GM18502 (cell line): ENCODE measurements at regions not wholly inside any gene's neighbourhood (a gene's known extent, or its start where the extent isn't known, plus 50 kb on each side); places are given as distances from the start of the nearest gene placed in this dataset.
"Not testable (repeated sequence)": the region's sequence is repeated elsewhere in the genome, so short reads cannot be mapped to it uniquely, and the experiment has no call there.

ENCODE experiments used
- ATAC-seq: cut with Tn5 transposase; IDR thresholded peaks from one replicate; pipeline ENCODE4 v1.9.1; 2021; ENCODE audit warnings: mild to moderate bottlenecking; ENCODE audit not compliant: unreplicated experiment, poor library complexity

DNA sequence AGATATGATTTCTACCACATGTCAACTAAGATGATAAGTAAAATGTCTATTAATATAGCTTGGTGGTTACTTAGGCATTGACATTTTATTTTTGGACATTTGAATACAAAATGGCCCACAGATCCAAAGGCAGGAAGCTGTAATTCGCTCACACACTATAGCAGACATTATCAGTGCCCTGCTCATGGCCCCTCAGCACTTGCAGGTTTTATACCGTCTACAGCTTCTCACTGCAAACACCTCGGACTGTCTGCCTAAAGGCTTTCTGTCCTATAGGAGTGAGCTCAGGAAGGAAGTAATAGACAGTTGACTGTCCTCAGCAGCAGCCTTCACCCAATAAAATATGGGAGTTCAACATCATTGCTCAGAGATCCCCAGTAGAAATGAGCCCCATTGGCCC, 140.8 kb upstream of the RASA1 start:
- ATAC-seq, result no peak

DNA sequence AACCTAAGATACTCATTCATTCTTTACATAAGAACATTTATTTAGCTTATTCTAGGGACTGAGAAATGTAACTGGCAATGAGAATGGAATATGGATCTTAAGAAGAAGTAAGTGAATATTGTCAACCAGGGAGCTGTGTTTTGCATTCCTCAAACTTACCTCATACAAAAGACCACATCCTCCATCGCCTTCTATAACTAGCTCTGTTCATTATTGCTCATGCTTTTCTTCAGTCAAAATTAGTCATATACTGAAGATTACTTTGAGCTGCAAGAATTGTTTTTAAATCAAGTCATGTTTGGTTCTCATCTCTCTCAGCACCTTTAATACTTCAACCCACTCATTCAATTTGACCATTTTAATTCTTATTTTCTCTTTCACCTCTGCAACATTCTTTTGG, 140.3 kb upstream of the RASA1 start:
- ATAC-seq, result no peak

DNA sequence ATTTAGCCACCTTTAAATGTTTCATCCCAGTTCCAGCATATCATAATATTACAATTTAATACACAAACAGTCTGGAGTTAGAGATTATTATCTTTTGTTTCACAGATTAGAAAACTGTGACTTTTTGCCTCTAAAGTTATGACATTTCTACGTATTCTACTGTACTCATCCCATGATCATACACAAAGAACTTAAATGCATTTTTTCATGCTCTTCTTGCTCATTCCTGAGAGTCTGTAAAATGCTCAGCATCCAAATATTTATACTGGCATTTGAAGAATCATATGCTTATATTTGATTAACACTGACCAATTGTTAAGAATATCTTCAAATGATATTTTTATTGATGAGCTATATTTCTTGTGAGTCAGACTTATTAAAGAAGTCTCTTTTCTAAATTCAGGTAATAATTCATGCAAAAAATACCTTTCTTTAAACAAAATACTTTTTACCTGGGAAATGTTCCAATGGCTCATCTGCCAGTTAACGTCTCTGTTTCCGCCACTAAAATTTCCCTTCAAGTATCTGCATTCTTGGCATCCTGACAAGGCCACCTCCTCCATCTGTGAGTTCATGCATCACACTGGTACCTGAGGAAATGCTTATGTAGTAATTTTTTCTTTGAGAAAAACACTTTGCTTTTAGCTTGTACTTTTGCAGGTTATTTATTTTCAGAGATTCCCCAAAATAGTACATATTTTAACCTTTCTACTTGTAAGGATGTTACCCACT, 139.6 kb upstream of the RASA1 start:
- ATAC-seq, result no peak

DNA sequence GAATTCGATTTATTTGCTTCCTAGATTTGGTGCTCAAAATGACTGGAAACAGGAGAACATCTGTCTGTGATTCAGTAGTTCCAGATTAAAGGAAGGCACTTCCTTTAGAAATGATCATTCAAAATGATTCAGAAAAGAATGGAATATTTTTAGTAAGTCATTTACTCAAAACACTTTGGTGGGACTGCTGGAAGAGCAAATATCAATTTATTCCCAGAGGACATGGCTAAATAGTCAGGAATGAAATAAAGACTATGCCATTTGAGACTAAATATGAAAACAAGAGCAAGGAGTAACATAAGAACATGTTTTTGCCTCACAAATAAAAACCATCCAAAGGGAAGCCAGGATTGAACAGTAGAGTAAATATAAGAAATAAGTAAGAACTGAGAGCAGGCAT, 138.6 kb upstream of the RASA1 start:
- ATAC-seq, result no peak

DNA sequence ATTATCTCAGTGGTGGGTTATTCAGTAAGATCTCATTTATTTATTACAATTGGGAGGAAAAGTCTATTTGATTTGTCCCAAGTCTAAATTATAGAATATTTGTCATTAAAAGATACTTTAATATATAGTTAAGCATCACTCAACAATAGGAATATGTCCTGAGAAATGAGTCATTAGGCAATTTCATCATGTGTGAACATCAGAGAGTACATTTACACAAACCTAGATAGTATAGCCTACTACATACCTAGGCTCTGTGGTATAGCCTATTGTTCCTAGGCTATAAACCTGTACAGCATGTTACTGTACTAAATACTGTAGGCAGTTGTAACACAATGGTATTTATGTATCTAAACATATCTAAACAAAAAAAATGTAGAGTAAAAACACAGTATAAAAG, 135.0 kb upstream of the RASA1 start:
- ATAC-seq, result no peak

DNA sequence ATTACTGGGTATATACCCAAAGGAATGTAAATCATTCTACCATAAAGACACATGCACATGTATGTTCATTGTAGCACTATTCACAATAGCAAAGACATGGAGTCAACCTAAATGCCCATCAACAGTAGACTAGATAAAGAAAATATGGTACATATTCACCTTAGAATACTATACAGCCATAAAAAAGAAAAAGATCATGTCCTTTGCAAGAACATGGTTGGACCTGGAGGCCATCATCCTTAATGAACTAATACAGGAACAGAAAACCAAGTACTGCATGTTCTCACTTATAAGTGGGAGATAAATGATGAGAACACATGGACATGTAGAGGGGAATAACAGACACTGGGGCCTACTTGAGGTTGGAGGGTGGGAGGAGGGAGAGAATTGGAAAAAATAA, 133.2 kb upstream of the RASA1 start:
- not testable (repeated sequence) for ATAC-seq

DNA sequence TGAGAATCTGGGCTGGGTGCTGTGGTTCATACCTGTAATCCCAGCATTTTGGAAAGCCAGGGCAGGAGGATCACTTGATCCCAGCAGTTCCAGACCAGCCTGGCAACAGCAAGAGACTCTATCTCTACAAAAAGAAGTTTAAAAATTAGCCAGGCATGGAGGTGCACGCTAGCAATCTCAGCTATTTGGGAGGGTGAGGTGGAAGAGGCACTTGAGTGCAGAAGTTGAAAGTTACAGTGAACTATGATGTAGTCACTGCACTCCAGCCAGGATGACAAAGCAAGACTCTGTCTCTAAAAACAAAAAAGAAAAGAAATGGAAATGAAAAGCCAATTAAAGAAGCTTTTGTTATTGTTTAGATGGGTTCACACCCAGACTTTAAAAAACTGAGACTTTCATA, 131.6 kb upstream of the RASA1 start:
- no peak for ATAC-seq

DNA sequence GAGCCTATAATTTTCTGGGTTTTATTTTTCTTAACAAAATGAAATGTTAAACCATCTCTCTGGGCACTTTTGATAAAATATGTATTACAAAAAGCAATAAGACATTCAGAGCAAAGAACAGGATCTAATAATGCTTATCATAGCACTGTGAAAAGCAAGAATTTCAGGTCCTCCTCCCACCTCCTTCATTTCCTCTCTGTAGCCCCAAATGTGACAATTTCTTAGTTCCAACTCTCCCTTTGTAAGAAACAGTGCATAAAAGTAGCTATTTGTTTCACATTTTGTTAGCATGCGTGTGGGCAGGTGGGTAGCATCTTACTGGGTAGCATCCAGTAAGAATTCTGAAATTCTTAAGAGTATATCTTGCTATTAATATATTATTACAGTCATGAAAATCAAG, 130.9 kb upstream of the RASA1 start:
- ATAC-seq, result no peak

DNA sequence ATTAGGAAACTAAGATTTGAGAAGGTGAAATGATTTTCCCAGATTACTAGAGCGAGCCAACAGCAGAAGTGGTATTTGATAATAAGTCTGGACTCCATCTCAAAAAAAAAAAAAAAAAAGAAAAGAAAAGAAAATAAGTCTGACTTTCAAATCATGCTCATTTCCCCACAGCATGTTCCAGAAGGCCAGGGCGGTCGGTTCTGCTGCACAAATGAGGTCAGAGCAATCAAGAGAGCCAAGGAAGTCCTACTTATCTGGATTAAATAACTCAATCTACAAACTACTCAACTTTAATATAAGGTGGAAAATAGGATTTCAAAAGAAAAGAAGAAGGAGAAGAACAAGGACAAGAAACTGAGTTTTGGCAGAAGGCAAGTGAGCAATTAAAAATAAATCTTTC, 130.4 kb upstream of the RASA1 start:
- ATAC-seq, result no peak

DNA sequence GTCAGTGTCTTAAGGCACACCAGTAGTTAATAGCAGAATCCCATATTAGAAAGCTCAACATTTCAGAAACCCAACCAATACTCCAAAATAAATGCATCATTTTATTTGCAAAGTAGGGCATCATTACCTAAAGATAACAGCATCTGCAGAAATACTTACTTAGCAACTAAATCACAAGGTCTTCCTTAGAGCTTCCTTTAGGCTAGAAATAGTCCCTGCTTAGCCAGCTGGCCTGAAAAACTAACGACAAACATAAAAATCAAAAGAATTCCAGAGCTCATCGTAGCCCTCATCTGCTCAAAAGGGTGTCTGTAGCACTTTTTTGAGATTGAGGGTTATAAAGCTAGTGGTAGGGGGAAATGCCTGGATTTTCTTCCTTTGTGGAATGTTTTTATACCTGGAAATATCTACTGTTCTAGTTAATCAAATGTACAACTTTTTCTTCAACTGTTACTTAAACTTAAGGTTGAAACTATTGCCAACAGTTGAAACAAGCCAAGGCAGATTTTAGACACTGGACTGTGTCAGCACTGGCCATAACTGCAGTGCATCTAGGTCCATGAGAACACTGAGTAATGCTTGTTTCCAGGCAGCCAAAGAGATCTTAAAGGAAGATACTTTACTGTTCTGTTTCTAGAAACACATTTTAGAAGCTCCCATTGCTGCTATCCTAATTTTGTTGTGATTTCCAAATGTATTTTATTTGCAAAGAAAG, 129.4 kb upstream of the RASA1 start:
- ATAC-seq, result no peak

DNA sequence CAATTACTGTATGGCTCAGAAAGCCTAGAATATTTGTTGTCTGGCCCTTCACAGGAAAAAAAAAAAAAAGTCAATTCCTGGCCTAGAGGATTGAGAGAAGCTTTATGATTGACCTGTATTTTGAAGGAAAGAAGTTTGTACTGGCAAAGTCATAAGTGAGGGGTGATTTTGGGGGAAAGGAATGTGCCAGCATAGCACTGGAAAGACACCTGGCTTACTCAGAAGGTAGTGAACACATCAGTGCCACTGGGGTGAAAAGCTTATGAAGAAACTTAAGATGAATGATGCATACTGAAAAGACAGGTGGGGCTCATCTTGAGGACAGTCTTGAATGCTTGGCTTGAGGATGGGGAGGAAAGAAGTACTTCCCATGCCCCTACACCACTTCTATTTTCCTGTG, 127.9 kb upstream of the RASA1 start:
- ATAC-seq, result no peak

DNA sequence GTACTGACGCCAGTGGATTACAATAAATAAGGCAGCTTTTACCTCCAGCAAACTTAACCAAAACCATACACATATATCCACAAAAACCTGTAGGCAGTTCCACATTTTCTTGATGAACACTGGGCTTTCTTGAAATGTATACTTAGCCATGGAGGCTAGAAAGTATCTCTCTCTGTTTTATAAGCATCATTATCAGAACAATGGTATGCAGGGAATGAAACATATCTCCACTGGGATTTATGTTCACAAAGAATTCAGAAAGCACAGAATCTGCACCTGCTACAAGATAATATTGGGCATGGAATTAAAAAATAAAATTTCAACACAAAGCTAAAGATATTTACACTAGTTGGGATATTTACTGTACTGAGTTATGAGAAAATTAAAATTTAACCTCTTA, 126.1 kb upstream of the RASA1 start:
- no peak for ATAC-seq

DNA sequence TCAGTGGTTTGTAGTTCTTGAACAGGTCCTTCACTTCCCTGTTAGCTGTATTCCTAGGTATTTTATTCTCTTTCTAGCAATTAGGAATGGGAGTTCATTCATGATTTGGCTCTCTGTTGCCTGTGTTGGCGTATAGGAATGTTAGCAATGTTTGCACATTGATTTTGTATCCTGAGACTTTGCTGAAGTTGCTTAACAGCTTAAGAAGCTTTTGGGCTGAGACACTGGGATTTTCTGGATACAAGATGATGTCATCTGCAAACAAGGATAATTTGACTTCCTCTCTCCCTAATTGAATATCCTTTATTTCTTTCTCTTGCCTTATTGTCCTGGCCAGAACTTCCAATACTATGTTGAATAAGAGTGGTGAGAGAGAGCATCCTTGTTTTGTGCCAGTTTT, 121.8 kb upstream of the RASA1 start:
- ATAC-seq, result not testable (repeated sequence)

DNA sequence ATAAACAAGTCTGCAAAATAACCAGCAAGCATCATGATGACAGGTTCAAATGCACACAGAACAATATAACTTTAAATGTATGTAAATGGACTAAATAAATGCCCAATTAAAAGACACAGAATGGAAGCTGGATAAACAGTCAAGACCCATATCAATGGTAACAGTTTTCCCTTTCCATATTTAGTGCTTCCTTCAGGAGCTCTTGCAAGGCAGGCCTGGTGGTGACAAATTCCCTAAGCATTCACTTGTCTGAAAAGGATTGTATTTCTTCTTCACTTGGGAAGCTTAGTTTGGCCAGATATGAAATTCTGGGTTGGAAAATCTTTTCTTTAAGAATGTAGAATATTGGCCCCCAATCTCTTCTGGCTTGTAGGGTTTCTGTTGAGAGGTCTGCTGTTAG, 120.2 kb upstream of the RASA1 start:
- no peak for ATAC-seq

DNA sequence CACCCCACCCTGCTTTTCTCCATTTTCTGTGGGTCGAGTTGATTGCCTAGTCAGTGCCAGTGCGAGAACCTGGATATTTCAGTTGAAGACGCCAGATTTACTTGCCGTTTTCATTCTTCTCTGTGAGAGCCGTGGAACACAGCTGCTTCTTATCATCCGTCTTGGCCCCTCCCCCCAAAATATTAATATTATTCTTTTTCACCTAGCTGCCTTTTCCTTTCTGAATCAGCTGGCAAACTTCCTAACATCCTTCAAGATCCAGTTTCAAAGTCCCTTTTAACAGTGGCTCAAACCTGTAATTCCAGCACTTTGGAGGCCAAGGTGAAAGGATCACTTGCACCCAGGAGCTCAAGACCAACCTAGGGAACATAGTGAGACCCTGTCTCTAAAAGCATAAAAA, 117.1 kb upstream of the RASA1 start:
- no peak for ATAC-seq

DNA sequence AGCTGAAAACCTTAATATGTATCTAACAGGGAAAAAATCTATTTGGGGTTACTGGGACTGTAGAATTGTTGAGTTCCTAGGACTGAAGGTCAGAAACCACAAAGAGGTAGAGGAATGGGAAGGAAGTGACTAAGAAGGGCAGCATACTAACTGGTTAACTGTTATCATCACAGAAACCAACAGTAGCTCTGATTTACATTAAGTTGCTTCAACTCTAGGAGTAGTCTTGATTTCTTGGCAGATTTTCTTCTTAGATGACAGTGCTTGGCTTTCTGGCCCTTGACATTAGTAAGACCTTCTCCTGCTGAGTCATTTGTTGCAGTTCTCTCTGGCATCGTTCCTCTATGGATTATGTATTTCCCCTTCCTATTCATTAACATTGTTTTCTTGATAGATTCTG, 116.1 kb upstream of the RASA1 start:
- peak; percentile 75 for ATAC-seq

DNA sequence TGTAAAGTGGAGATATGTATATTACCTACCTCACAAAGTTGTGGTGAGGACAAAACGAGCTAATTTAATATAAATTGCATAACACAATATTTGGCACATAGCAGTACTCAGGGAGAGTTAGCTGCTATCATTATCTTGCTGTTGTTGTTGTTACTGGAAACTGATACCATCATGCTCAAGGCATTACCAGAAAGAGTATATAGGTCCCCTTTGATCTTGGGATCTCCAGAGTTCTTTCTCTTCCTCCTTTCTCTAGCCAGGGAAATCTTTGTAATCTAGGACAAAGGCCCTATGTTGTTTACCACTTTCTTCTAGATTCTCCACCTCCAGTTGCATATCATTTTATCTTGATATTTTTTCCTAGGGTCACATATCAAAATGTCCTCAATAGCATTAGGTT, 114.8 kb upstream of the RASA1 start:
- ATAC-seq, result no peak

DNA sequence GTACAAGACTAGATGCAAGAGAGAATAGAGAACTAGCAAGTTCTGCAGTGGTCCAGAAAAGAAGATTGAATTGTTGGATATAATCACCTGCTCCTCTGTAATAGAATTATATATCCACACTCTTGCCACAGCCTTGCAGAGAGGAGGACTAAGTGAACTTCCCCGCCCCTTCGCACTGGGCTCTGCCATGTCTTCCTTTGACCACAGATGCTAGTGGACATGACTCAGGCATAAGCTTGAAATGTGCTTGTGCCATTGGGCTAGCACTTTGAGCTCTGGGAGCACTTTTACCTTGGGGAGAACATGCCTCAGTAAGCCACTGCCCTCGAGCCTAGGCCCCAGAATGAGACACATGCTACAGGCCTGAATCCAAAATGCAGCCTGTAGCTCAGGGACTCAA, 113.5 kb upstream of the RASA1 start:
- no peak for ATAC-seq

DNA sequence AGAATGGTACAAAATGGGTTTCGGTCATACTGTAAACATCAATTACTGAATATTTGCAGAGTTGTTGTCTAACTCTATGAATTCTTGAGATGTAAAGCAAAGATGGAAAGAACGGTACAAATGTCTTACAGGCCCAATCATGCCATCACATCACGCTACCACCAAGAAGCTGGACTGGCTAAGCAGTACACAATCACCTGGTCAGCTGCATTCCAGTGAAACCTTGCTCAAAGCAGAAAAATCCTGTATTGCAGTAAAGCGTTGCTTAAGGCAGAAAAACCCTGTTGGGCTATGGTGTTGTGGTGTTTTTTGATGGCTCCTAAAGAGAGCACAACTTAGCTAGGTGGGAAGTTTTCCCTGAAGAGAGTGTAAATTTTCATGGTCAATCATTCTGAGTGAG, 112.6 kb upstream of the RASA1 start:
- no peak for ATAC-seq

DNA sequence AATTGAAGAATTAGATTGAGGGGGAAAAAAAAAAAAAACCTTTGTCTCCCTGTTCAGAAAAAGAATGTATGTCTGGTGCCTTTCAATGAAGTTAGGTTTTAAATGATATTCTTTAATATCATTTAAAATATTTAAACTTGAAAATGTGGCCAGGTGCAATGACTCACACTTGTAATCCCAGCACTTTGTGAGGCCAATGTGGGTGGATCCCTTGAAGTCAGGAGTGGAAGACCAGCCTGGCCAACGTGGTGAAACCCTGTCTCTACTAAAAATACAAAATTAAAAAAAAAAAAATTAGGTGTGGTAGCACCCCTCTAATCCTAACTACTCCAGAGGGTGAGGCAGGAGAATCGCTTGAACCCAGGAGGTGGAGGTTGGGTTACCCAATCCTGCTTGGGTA, 111.1 kb upstream of the RASA1 start:
- ATAC-seq, result no peak

DNA sequence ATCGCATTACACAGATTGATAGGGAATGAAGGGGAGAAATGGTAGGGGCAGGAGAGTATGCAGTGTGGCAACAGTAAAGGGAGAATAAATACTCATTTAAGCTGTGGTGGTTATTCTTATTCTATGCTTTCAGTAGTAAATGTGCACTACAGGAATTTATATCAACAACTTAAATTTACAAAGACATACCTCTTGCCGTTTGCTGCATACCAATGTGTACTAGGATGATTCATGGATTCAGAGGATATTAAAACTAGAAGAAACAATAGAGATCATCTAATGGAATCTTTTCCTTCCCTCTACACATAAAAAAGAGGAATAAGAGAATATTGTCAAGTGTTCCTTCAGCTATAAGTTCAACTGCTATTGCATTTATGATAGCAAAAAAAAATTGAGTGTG, 103.3 kb upstream of the RASA1 start:
- no peak for ATAC-seq

DNA sequence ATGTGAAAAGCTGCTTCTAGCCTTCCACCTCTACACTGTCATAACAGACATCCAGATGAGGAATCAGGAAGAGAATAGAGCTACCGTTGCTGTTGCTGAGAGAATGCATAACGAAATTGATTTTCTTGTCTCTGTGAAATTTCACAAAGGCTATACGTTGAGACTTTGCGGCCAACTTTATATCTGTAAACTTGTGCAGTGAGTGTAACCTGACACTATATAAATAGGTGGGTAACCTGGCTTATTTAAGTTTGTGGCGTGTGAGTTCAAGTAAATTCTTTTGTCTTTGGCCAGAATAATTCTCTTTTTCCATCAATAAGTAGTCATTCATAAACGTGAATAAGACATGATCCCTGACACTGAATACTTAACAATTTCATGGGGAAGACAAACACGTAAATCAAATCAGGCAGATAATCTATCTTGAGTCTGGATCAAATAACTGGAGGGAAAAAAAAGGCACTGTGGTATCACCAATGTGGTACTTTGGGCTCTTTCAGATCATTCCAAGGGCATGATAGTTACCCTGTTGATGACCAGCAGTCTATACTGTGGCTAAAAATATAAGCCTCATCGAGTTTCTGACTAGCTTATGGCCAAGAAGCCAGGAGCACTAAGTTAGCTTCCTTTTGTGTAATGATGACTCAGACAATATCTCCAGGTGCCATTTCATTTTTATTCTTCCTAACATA, 98.2 kb upstream of the RASA1 start:
- ATAC-seq, result no peak
